ENCODE measurements at regions not wholly inside any gene's neighbourhood (a gene's known extent, or its start where the extent isn't known, plus 50 kb on each side); places are given as distances from the start of the nearest gene placed in this dataset.

DNA sequence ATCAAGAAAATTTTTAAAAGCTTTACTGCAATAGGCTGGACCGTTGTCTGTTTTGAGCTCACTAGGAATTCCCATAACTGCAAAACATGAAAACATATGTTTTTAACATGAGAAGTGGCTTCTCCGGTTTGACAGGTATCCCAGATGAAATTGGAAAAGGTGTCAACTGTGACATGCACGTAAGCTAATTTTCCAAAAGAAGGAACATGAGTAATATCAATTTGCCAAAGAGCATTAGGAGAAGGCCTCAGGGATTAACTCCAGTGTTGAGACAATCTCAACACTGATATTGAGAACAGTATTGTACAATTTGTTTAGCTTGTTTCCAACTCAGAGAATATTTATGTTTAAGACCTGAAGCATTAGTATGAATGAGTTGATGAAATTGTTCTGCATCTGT, 215.5 kb upstream of the KCNN2 start:
- TF ChIP-seq ARNTL (CRISPR knock-in tag; IDR thresholded peaks at IDR 0.05; ENCODE audit: borderline replicate concordance, low read depth) = no peak
- TF ChIP-seq, protein P1, sequence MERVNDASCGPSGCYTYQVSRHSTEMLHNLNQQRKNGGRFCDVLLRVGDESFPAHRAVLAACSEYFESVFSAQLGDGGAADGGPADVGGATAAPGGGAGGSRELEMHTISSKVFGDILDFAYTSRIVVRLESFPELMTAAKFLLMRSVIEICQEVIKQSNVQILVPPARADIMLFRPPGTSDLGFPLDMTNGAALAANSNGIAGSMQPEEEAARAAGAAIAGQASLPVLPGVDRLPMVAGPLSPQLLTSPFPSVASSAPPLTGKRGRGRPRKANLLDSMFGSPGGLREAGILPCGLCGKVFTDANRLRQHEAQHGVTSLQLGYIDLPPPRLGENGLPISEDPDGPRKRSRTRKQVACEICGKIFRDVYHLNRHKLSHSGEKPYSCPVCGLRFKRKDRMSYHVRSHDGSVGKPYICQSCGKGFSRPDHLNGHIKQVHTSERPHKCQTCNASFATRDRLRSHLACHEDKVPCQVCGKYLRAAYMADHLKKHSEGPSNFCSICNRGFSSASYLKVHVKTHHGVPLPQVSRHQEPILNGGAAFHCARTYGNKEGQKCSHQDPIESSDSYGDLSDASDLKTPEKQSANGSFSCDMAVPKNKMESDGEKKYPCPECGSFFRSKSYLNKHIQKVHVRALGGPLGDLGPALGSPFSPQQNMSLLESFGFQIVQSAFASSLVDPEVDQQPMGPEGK (CRISPR knock-in tag; IDR thresholded peaks at IDR 0.05; ENCODE audit: borderline replicate concordance) = no peak
- TF ChIP-seq CSDC2 (CRISPR knock-in tag; IDR thresholded peaks at IDR 0.05) = no peak
- TF ChIP-seq ZFP3 (CRISPR knock-in tag; IDR thresholded peaks at IDR 0.05) = no peak
- TF ChIP-seq ZNF8 (CRISPR knock-in tag; IDR thresholded peaks at IDR 0.05) = no peak
- no peak for TF ChIP-seq ZNF70 (CRISPR knock-in tag; IDR thresholded peaks at IDR 0.05)
- TF ChIP-seq TCF4 (CRISPR knock-in tag; IDR thresholded peaks at IDR 0.05; ENCODE audit: borderline replicate concordance) = no peak
- no peak for TF ChIP-seq RARB (CRISPR knock-in tag; IDR thresholded peaks at IDR 0.05)
- TF ChIP-seq, protein P2, sequence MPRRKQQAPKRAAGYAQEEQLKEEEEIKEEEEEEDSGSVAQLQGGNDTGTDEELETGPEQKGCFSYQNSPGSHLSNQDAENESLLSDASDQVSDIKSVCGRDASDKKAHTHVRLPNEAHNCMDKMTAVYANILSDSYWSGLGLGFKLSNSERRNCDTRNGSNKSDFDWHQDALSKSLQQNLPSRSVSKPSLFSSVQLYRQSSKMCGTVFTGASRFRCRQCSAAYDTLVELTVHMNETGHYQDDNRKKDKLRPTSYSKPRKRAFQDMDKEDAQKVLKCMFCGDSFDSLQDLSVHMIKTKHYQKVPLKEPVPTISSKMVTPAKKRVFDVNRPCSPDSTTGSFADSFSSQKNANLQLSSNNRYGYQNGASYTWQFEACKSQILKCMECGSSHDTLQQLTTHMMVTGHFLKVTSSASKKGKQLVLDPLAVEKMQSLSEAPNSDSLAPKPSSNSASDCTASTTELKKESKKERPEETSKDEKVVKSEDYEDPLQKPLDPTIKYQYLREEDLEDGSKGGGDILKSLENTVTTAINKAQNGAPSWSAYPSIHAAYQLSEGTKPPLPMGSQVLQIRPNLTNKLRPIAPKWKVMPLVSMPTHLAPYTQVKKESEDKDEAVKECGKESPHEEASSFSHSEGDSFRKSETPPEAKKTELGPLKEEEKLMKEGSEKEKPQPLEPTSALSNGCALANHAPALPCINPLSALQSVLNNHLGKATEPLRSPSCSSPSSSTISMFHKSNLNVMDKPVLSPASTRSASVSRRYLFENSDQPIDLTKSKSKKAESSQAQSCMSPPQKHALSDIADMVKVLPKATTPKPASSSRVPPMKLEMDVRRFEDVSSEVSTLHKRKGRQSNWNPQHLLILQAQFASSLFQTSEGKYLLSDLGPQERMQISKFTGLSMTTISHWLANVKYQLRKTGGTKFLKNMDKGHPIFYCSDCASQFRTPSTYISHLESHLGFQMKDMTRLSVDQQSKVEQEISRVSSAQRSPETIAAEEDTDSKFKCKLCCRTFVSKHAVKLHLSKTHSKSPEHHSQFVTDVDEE (CRISPR knock-in tag; IDR thresholded peaks at IDR 0.05) = no peak
- TF ChIP-seq BACH2 (CRISPR knock-in tag; IDR thresholded peaks at IDR 0.05; ENCODE audit: borderline replicate concordance) = no peak
- TF ChIP-seq SNAI2 (CRISPR knock-in tag; IDR thresholded peaks at IDR 0.05) = no peak
- TF ChIP-seq, protein P3, sequence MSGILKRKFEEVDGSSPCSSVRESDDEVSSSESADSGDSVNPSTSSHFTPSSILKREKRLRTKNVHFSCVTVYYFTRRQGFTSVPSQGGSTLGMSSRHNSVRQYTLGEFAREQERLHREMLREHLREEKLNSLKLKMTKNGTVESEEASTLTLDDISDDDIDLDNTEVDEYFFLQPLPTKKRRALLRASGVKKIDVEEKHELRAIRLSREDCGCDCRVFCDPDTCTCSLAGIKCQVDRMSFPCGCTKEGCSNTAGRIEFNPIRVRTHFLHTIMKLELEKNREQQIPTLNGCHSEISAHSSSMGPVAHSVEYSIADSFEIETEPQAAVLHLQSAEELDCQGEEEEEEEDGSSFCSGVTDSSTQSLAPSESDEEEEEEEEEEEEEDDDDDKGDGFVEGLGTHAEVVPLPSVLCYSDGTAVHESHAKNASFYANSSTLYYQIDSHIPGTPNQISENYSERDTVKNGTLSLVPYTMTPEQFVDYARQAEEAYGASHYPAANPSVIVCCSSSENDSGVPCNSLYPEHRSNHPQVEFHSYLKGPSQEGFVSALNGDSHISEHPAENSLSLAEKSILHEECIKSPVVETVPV (CRISPR knock-in tag; IDR thresholded peaks at IDR 0.05) = no peak
- TF ChIP-seq, protein P4, sequence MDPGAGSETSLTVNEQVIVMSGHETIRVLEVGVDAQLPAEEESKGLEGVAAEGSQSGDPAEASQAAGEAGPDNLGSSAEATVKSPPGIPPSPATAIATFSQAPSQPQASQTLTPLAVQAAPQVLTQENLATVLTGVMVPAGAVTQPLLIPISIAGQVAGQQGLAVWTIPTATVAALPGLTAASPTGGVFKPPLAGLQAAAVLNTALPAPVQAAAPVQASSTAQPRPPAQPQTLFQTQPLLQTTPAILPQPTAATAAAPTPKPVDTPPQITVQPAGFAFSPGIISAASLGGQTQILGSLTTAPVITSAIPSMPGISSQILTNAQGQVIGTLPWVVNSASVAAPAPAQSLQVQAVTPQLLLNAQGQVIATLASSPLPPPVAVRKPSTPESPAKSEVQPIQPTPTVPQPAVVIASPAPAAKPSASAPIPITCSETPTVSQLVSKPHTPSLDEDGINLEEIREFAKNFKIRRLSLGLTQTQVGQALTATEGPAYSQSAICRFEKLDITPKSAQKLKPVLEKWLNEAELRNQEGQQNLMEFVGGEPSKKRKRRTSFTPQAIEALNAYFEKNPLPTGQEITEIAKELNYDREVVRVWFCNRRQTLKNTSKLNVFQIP (CRISPR knock-in tag; IDR thresholded peaks at IDR 0.05; ENCODE audit: borderline replicate concordance, low read depth) = no peak
- TF ChIP-seq OSR1 (CRISPR knock-in tag; IDR thresholded peaks at IDR 0.05) = no peak
- no peak for TF ChIP-seq GLIS3 (CRISPR knock-in tag; IDR thresholded peaks at IDR 0.05)
- no peak for TF ChIP-seq TOX (CRISPR knock-in tag; IDR thresholded peaks at IDR 0.05; ENCODE audit: borderline replicate concordance)
- no peak for TF ChIP-seq PPARA (CRISPR knock-in tag; IDR thresholded peaks at IDR 0.05; ENCODE audit: borderline replicate concordance)
- TF ChIP-seq, protein P5, sequence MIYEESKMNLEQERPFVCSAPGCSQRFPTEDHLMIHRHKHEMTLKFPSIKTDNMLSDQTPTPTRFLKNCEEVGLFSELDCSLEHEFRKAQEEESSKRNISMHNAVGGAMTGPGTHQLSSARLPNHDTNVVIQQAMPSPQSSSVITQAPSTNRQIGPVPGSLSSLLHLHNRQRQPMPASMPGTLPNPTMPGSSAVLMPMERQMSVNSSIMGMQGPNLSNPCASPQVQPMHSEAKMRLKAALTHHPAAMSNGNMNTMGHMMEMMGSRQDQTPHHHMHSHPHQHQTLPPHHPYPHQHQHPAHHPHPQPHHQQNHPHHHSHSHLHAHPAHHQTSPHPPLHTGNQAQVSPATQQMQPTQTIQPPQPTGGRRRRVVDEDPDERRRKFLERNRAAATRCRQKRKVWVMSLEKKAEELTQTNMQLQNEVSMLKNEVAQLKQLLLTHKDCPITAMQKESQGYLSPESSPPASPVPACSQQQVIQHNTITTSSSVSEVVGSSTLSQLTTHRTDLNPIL (CRISPR knock-in tag; IDR thresholded peaks at IDR 0.05; ENCODE audit: low read depth) = no peak
- no peak for ATAC-seq

DNA sequence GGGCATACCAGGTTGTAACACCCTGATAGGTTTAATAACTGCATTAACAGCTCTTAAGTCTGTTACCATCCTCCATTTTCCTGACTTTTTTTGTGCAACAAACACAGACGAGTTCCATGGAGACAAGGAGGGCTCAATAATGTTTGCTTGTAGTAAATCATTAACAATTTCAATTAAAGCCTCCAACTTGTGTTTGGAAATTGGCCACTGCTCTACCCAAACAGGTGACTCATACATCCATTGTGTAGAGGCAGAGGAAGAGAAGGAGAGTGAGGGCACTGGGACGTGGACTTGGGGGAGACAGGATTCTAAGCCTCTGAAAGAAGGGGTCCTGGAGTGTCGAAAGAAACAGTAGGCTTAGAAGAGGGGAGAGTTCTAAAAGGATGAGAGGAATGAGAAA, 213.6 kb upstream of the KCNN2 start:
- ATAC-seq = no peak
- no peak for TF ChIP-seq OSR1 (CRISPR knock-in tag; IDR thresholded peaks at IDR 0.05)
- no peak for TF ChIP-seq GLIS3 (CRISPR knock-in tag; IDR thresholded peaks at IDR 0.05)
- no peak for TF ChIP-seq ZC3H10 (CRISPR knock-in tag; IDR thresholded peaks at IDR 0.05)
- TF ChIP-seq RARB (CRISPR knock-in tag; IDR thresholded peaks at IDR 0.05) = no peak
- TF ChIP-seq ZNF70 (CRISPR knock-in tag; IDR thresholded peaks at IDR 0.05) = no peak
- no peak for TF ChIP-seq ISL1 (CRISPR knock-in tag; IDR thresholded peaks at IDR 0.05)
- TF ChIP-seq, protein P2 (CRISPR knock-in tag; IDR thresholded peaks at IDR 0.05) = no peak
- no peak for TF ChIP-seq ZFP30 (CRISPR knock-in tag; IDR thresholded peaks at IDR 0.05)
- TF ChIP-seq, protein P4 (CRISPR knock-in tag; IDR thresholded peaks at IDR 0.05; ENCODE audit: borderline replicate concordance, low read depth) = no peak
- no peak for TF ChIP-seq BACH2 (CRISPR knock-in tag; IDR thresholded peaks at IDR 0.05; ENCODE audit: borderline replicate concordance)
- no peak for TF ChIP-seq ZNF8 (CRISPR knock-in tag; IDR thresholded peaks at IDR 0.05)
- TF ChIP-seq, protein P3 (CRISPR knock-in tag; IDR thresholded peaks at IDR 0.05) = no peak
- TF ChIP-seq, protein P5 (CRISPR knock-in tag; IDR thresholded peaks at IDR 0.05; ENCODE audit: low read depth) = no peak
- TF ChIP-seq ESRRG (CRISPR knock-in tag; IDR thresholded peaks at IDR 0.05) = no peak
- no peak for TF ChIP-seq ZFP3 (CRISPR knock-in tag; IDR thresholded peaks at IDR 0.05)
- no peak for TF ChIP-seq ARNTL (CRISPR knock-in tag; IDR thresholded peaks at IDR 0.05; ENCODE audit: borderline replicate concordance, low read depth)

Data from SK-N-SH treated with all-trans-retinoic acid at 6 μM for 48 hours (cell line).